GM04504 (cell line): ENCODE measurements at regions not wholly inside any gene's neighbourhood (a gene's known extent, or its start where the extent isn't known, plus 50 kb on each side); places are given as distances from the start of the nearest gene placed in this dataset.

ENCODE experiments used
- DNase-seq: peaks from one replicate; pipeline ENCODE4 v3.0.0-alpha.2; 2012; ENCODE audit warnings: low read depth

- no peak for DNase-seq
Measured at GRCh38 chr2:133839677-133840076, 271.4 kb upstream of the NCKAP5 start.

GRCh38 chr2:133840761-133841160 is 272.5 kb upstream of the NCKAP5 start:
- no peak for DNase-seq

DNA sequence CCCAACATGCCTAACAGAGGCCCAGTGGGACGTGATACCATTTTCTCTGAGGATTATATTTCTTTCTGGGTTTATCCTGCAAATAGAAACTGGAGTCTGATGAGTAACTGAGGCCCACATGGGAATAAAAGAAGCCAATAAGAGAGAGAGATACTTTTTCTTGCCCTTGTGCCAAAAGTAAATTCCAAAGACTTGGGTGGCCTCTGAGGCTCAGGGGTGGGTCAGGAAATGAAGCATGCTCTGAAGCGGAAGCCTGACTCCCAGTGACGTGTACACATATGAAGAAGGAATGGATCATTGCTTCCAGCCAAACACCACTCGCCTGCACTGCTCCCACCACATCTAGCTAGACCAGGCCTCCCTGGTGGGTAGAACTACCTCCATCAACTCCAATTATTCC is 273.6 kb upstream of the NCKAP5 start:
- peak; percentile 90 for DNase-seq

DNA sequence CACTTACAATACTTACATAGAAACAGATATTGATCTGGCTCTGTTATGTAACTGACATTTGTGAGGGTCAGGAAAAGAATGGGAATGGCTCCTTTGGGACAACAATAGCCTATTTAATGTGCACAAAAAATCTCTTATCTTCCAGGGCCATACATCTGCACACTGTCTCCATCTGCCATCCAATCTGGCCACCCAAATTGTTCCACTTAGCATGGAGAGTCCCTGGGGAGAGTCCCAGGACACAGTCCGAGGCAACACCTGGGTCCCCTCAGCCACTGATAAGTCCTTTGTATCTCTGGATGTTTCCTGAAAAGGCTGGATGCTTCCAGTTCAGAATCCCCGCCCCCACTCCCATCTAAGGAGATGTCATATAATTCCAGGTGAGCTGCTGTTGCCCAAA is 274.2 kb upstream of the NCKAP5 start:
- no peak for DNase-seq

DNA sequence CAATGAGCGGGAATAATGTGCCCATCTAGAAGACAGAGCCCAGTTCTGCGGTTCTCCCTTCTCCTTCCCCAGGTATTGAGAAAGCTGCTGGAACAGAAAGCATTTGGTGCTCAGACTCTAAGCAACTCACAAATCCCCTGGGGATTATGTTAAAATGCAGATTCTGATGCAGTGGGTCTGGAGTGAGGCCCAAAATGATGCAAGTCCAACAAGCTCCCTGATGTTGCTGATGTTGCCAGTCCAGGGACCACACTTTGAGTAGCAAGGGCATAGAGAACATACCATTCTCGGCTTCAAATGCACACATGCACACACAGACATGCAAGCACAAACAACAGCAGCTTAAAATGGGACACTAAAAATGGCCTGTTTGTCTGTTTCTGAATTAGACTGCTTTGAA is 274.8 kb upstream of the NCKAP5 start:
- DNase-seq = no peak

GRCh38 chr2:133843551-133843950 is 275.3 kb upstream of the NCKAP5 start:
- no peak for DNase-seq

- peak; percentile 52 for DNase-seq
Measured at GRCh38 chr2:133844214-133844892, 276.1 kb upstream of the NCKAP5 start.

GRCh38 chr2:133846476-133846875 is 278.2 kb upstream of the NCKAP5 start:
- DNase-seq = no peak

GRCh38 chr2:133847591-133847990 is 279.3 kb upstream of the NCKAP5 start:
- DNase-seq = no peak

- no peak for DNase-seq
Measured at GRCh38 chr2:133848111-133848649, 279.9 kb upstream of the NCKAP5 start.

- no peak for DNase-seq
Measured at GRCh38 chr2:133849341-133849740, 281.1 kb upstream of the NCKAP5 start.

DNA sequence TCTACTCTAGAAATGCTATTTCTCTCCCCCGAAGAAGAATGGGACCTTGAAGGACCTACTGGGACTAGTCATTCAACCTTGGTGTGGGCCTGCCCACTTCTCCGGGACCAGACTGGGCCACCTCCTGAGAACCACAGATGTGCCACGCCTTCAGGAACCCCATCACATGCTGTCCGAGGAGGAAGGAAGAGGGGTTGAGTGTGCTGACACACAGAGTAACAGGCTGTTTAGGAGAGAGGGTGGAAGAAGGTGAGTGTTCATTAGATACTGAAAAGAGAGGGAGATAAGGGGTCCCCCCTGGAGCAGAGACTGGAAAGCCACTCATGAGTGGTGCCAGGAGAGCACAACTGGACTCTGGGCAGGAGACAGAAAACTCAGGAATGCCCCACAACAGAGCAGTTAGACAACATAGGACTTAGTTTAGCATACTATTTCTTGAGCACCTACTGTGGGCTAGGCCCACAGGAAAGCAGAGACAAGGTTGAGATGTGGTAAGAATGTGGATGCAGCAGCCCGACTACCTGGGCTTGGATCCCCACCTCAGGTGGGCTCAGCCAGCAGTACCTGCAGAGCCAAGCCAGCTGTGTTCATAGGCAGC is 286.4 kb upstream of the NCKAP5 start:
- DNase-seq = no peak

DNA sequence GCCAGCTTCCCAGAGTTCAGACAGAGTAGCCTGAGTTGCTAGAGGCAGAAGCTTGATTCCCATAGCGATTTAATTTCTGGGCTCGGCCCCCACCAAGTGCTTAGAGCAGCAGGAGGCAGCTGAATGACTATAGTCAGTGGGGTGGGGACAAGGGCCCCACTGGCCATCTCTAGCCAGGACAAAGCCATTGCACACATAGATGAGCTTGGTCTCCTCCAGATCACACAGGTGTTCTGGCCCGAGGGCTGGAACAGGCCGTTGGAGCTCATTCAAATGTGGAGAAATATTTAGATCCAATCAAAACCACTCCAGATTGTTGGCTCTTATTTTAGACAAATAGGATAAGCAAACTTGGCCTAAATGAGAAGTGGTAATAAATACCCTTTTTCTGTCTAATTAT is 287.3 kb upstream of the NCKAP5 start:
- DNase-seq = no peak

- no peak for DNase-seq
Measured at GRCh38 chr2:133856678-133857077, 288.4 kb upstream of the NCKAP5 start.

- DNase-seq = no peak
Measured at GRCh38 chr2:133859578-133859977, 291.3 kb upstream of the NCKAP5 start.

- no peak for DNase-seq
Measured at GRCh38 chr2:133862400-133862977, 294.2 kb upstream of the NCKAP5 start.

DNA sequence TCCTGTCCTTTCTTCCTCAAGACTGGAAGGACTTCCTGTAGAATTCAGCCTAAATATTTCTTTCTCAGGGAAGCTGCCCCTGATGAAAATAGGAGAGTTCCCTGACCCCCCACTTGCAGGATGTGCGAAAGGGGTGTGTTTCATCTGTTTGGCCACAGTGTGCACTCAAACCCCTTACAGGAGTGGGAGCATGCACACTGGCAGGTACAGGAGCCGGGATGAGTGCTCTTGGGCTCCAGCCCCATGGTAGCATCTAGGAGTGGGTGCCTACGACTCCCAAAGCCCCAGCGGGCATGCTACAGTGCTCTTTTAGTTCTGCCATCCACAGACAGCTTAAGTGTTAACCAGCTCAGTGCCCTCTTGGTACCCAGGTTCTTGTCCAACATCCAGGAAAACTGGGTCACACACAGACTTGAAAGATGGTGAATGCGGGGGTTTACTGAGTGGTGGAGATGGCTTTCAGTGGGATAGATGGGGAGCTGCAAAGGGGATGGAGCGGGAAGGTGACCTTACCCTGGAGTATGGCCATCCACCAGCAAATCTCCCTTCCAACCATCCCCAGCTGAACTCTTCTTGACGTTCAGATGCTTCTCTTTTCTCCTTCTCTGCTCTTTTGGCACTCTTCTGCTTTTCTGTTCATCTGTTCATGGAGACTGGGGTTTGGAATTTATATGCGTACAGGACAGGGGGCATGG is 295.0 kb upstream of the NCKAP5 start:
- DNase-seq = no peak

GRCh38 chr2:133865141-133865540 is 296.9 kb upstream of the NCKAP5 start:
- no peak for DNase-seq

GRCh38 chr2:133867166-133867565 is 298.9 kb upstream of the NCKAP5 start:
- DNase-seq = no peak

DNA sequence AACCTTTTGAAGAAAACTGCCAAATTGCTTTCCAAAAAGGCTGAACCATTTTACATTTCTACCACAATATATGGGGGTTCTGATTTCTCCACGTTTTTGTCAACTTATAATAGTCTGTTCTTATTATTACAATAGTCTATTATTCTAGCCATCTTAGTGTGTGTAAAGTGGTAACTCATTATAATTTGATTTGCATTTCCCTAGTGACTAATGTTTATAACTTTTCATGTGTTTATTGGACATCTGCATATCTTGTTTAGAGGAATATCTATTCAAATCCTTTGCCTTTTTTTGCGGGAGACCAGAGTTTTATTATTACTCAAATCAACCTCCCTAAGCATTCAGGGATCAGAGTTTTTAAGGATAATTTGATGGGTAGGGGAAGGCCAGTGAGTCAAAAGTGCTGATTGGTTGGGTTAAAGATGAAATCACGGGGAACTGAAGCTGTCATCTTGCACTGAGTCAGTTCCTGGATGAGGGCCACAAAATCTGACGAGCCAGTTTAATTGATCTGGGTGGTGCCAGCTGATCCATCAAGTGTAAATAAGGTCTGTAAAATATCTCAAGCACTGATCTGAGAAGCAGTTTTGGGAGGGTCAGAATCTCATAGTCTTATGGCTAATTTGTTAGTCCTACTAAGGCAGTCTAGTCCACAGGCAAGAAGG is 303.4 kb upstream of the NCKAP5 start:
- DNase-seq = no peak

DNA sequence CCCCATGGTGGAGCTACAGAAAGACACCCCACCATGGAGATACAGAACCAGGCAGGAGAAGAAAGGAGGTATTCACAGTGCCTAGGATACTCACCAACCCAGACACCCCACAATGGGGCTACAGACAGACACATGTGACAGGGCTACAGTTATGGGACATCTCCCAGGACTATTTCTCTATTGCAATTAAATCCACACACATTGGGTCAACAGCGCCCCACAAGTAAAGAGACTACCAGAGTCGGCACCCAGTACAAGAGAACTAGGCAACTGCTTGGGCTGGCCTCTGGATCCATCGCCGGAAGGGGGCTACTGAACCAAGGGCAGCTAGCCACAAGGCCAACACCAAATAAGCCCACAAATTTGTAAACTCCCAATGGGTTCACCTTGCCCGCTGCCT is 310.1 kb upstream of the NCKAP5 start:
- DNase-seq = no peak

- no peak for DNase-seq
Measured at GRCh38 chr2:133879703-133880102, 311.4 kb upstream of the NCKAP5 start.
